HFF-Myc (cell line): ENCODE measurements at regions not wholly inside any gene's neighbourhood (a gene's known extent, or its start where the extent isn't known, plus 50 kb on each side); places are given as distances from the start of the nearest gene placed in this dataset.

Experiments
- DNase-seq: peaks from one replicate; pipeline ENCODE4 v3.0.0-alpha.2; 2011; ENCODE audit warnings: low read depth; ENCODE audit errors: extremely low read depth
- H3K4me3 ChIP-seq: replicated peaks from 2 replicates; pipeline ENCODE4 v1.5.1; 2011; ENCODE audit warnings: low read depth, mild to moderate bottlenecking, control low read depth, low read length
- CTCF ChIP-seq: IDR thresholded peaks from 2 replicates; pipeline ENCODE4 v1.5.1; 2012; ENCODE audit warnings: mild to moderate bottlenecking, low read depth, low read length, control low read depth; ENCODE audit errors: missing control alignments

GRCh38 chr3:11919390-11919789, 72.7 kb upstream of the TAMM41 start:
- DNase-seq = no peak
- no peak for TF ChIP-seq CTCF
- H3K4me3 ChIP-seq = no peak overlapping the region

GRCh38 chr3:11924518-11924917, 77.8 kb upstream of the TAMM41 start:
- H3K4me3 ChIP-seq = no peak overlapping the region
- TF ChIP-seq CTCF = no peak
- no peak for DNase-seq

GRCh38 chr3:11928381-11928780, 75.8 kb upstream of the SYN2 start:
- DNase-seq = no peak
- no peak for TF ChIP-seq CTCF
- no peak overlapping the region for H3K4me3 ChIP-seq

GRCh38 chr3:11929531-11929930, 74.7 kb upstream of the SYN2 start:
- no peak overlapping the region for H3K4me3 ChIP-seq
- no peak for TF ChIP-seq CTCF
- no peak for DNase-seq

GRCh38 chr3:11930084-11930483, 74.1 kb upstream of the SYN2 start:
- DNase-seq = no peak
- H3K4me3 ChIP-seq = no peak overlapping the region
- TF ChIP-seq CTCF = no peak

GRCh38 chr3:11932636-11933035, 71.6 kb upstream of the SYN2 start:
- no peak for DNase-seq
- no peak overlapping the region for H3K4me3 ChIP-seq
- no peak for TF ChIP-seq CTCF

- no peak for DNase-seq
- H3K4me3 ChIP-seq = no peak overlapping the region
- no peak for TF ChIP-seq CTCF
These were observed 70.7 kb upstream of the SYN2 start for GRCh38 chr3:11933529-11933928.
